Sigmoid colon (tissue), 6 donors: ENCODE measurements at regions not wholly inside any gene's neighbourhood (a gene's known extent, or its start where the extent isn't known, plus 50 kb on each side); places are given as distances from the start of the nearest gene placed in this dataset.

Experiments
- DNase-seq: peaks from one replicate; pipeline ENCODE4 v3.0.0-alpha.2; 2019
- H3K27ac ChIP-seq, 4 donors: fragments of 200-600 bp; sonication (generic); one replicate each; pipeline ENCODE4 v1.5.1; 2016 to 2019; ENCODE audit warnings: mild to moderate bottlenecking in 1 of 4
- H3K27me3 ChIP-seq, 3 donors: fragments of 200-600 bp; sonication (generic); one replicate each; pipeline ENCODE4 v1.5.1; 2019; ENCODE audit warnings: mild to moderate bottlenecking in 1 of 3
- H3K36me3 ChIP-seq, 4 donors: fragments of 200-600 bp; sonication (generic); one replicate each; pipeline ENCODE4 v1.5.1; 2016 to 2019
- H3K4me1 ChIP-seq, 4 donors: fragments of 200-600 bp; sonication (generic); one replicate each; pipeline ENCODE4 v1.5.1; 2017 to 2019
- H3K4me3 ChIP-seq, 4 donors: fragments of 200-600 bp; sonication (generic); one replicate each; pipeline ENCODE4 v1.5.1; 2017 to 2019; ENCODE audit warnings: mild to moderate bottlenecking in 2 of 4, moderate library complexity in 1 of 4
- H3K9me3 ChIP-seq, 4 donors: fragments of 200-600 bp in 3 of 4; sonication (generic) in 3 of 4; one replicate each; pipeline versions ENCODE4 v1.5.1 to v1.6.1; 2013 to 2019
- CTCF ChIP-seq, 4 experiments: fragments of 450-650 bp in 3 of 4; fragments of 200-600 bp in 1 of 4; IDR thresholded peaks; one replicate each; pipeline ENCODE4 v1.5.1; 2016 to 2019; ENCODE audit warnings: antibody characterized with exemption in 4 of 4, mild to moderate bottlenecking in 3 of 4, moderate library complexity in 2 of 4
- EP300 ChIP-seq, 4 donors: sonication (generic); formaldehyde crosslinking; IDR thresholded peaks; one replicate each; pipeline ENCODE4 v1.6.1; 2017; ENCODE audit warnings: antibody characterized with exemption in 4 of 4
- POLR2A ChIP-seq, 2 donors: fragments of 450-650 bp; IDR thresholded peaks; one replicate each; pipeline ENCODE4 v1.6.1; 2016; ENCODE audit warnings: antibody characterized with exemption in 2 of 2, mild to moderate bottlenecking in 2 of 2, moderate library complexity in 2 of 2
- POLR2AphosphoS5 ChIP-seq, 4 donors: sonication (generic); formaldehyde crosslinking; IDR thresholded peaks; one replicate each; pipeline ENCODE4 v1.6.1; 2017; ENCODE audit warnings: antibody characterized with exemption in 4 of 4
- WGBS, 2 donors: extraction: QIAGEN DNeasy Blood & Tissue Kit; methylation state at CpG; one replicate each; pipeline ENCODE4 v1.1.7; 2013; 5-methylcytosine and 5-hydroxymethylcytosine counted together
- intact Hi-C: fragments of 100-400 bp; cut with DNase I; formaldehyde crosslinking; loops from one replicate; pipeline ENCODE4 v1.15.1; 2023
- donor health status: healthy with polysubstance abuse.
- donor health status: healthy.

GRCh38 chr5:103409013-103409670 lies 150.6 kb downstream of the MACIR start:
- Histone ChIP-seq H3K36me3 (no peaks in the 10 kb centered on the region), H3K9me3 (no peaks in the 10 kb centered on the region), H3K4me3 (no peak overlapping the region), H3K27me3 (no peaks in the 10 kb centered on the region), H3K4me1 (no peaks in the 10 kb centered on the region), H3K27ac (no peak overlapping the region)
- TF ChIP-seq EP300 (IDR thresholded peaks at IDR 0.05) (no peak), CTCF (IDR thresholded peaks at IDR 0.05) (no peak), POLR2AphosphoS5 (IDR thresholded peaks at IDR 0.05) (no peak), POLR2A (IDR thresholded peaks at IDR 0.05) (no peak)
- intact Hi-C loops: no loop called here
- no peak for DNase-seq

DNA sequence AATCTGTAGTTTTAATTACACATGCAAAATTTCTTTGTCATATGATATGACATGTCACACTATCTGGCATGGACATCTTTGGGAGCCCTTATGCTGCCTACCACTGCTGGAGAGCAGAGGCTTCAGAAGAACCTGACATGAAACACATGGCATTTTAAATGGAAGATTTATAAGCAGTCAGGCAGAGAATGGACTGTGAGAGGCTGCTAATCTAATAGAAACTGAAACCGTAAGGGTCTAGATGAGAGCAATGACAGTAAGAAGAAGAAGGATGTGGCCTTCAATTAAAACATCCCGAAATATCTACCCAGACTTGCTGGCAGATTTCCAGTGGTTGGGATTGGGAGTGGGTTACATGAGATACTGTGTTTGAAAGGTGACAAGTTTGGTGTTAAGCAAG lies 149.8 kb downstream of the MACIR start:
- DNase-seq: no peak
- Histone ChIP-seq H3K4me3 (no peak overlapping the region), H3K9me3 (no peaks in the 10 kb centered on the region), H3K4me1 (no peaks in the 10 kb centered on the region), H3K36me3 (no peaks in the 10 kb centered on the region), H3K27ac (no peak overlapping the region), H3K27me3 (no peaks in the 10 kb centered on the region)
- 75 to 91% methylated on average over 2 of the region's 2 CpGs for WGBS, 2 donors
- intact Hi-C loops: no loop called here
- TF ChIP-seq POLR2AphosphoS5 (IDR thresholded peaks at IDR 0.05) (no peak), CTCF (IDR thresholded peaks at IDR 0.05) (no peak), EP300 (IDR thresholded peaks at IDR 0.05) (no peak)

- H3K27me3 ChIP-seq: no peaks in the 10 kb centered on the region
- no peak overlapping the region for H3K27ac ChIP-seq
- no peaks in the 10 kb centered on the region for H3K36me3 ChIP-seq
- no peak overlapping the region for H3K4me3 ChIP-seq
- H3K9me3 ChIP-seq: no peaks in the 10 kb centered on the region
- WGBS, 2 donors: 83 to 84% methylated on average over 2 of the region's 2 CpGs
- no peak for TF ChIP-seq POLR2A (IDR thresholded peaks at IDR 0.05)
- TF ChIP-seq CTCF (IDR thresholded peaks at IDR 0.05): no peak
- no peak for TF ChIP-seq POLR2AphosphoS5 (IDR thresholded peaks at IDR 0.05)
- no peak for TF ChIP-seq EP300 (IDR thresholded peaks at IDR 0.05)
- H3K4me1 ChIP-seq: no peaks in the 10 kb centered on the region
- DNase-seq: no peak
- intact Hi-C loops: no loop called here
Measured at GRCh38 chr5:103407402-103407801, 148.8 kb downstream of the MACIR start.

GRCh38 chr5:103404483-103404882 lies 145.9 kb downstream of the MACIR start:
- no peaks in the 10 kb centered on the region for H3K27me3 ChIP-seq
- H3K27ac ChIP-seq: no peak overlapping the region
- H3K4me1 ChIP-seq: no peaks in the 10 kb centered on the region
- H3K36me3 ChIP-seq: no peaks in the 10 kb centered on the region
- DNase-seq: no peak
- intact Hi-C loops: no loop called here
- TF ChIP-seq CTCF (IDR thresholded peaks at IDR 0.05) (no peak), EP300 (IDR thresholded peaks at IDR 0.05) (no peak), POLR2AphosphoS5 (IDR thresholded peaks at IDR 0.05) (no peak), POLR2A (IDR thresholded peaks at IDR 0.05) (no peak)
- H3K4me3 ChIP-seq: no peak overlapping the region
- H3K9me3 ChIP-seq: no peaks in the 10 kb centered on the region
- 74 to 81% methylated on average over 1 of the region's 1 CpG for whole genome bisulfite sequencing, 2 donors

DNA sequence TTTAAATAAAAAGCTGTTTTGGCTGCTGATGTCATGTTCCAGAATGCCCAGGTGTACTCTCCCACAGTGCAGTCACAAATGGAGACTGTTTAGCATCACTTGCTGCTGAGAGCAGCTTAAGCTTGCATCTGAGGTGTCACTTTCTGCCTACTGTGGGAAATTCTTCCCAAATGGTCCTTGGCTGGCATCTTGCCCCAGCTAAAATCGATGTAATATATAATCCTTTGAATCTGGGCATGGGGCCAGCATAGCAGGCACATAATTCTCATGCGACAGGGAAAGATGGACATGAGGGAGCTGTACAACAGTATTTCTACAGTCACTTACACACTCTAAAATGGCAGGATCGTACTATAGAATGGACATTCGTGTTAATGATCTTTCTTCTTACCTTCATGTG lies 144.3 kb downstream of the MACIR start:
- Histone ChIP-seq H3K4me3 (no peak overlapping the region), H3K4me1 (no peaks in the 10 kb centered on the region), H3K27ac (no peak overlapping the region), H3K27me3 (no peaks in the 10 kb centered on the region), H3K36me3 (no peaks in the 10 kb centered on the region), H3K9me3 (no peaks in the 10 kb centered on the region)
- 53 to 70% methylated on average over 4 of the region's 4 CpGs for WGBS, 2 donors
- intact Hi-C loops: no loop called here
- DNase-seq: no peak
- TF ChIP-seq POLR2AphosphoS5 (IDR thresholded peaks at IDR 0.05) (no peak), POLR2A (IDR thresholded peaks at IDR 0.05) (no peak), EP300 (IDR thresholded peaks at IDR 0.05) (no peak), CTCF (IDR thresholded peaks at IDR 0.05) (no peak)
